Endodermal cell (in vitro differentiated cells): ENCODE measurements at regions not wholly inside any gene's neighbourhood (a gene's known extent, or its start where the extent isn't known, plus 50 kb on each side); places are given as distances from the start of the nearest gene placed in this dataset.

Source experiments
- DNase-seq: peaks from one replicate; pipeline ENCODE4 v3.0.0-alpha.2; 2017
- H3K27ac ChIP-seq: 2 replicates; pipeline ENCODE4 v1.5.1; 2013; ENCODE audit warnings: mild to moderate bottlenecking, low read depth, low read length, moderate library complexity
- H3K27me3 ChIP-seq: 2 replicates; pipeline ENCODE4 v1.6.1; 2013; ENCODE audit warnings: mild to moderate bottlenecking, low read length, moderate library complexity; ENCODE audit not compliant: insufficient read depth, control insufficient read depth, poor library complexity, severe bottlenecking
- H3K36me3 ChIP-seq: 2 replicates; pipeline ENCODE4 v1.7.0; 2013; ENCODE audit warnings: mild to moderate bottlenecking, low read length, moderate library complexity; ENCODE audit not compliant: control insufficient read depth, insufficient read depth
- H3K4me1 ChIP-seq: one replicate; pipeline ENCODE4 v1.7.0; 2013; ENCODE audit warnings: low read length; ENCODE audit not compliant: control insufficient read depth, insufficient read depth
- H3K4me3 ChIP-seq: 2 replicates; pipeline ENCODE4 v1.5.1; 2013; ENCODE audit warnings: mild to moderate bottlenecking, low read length, moderate library complexity
- H3K9ac ChIP-seq: 2 replicates; pipeline ENCODE4 v1.6.1; 2013; ENCODE audit warnings: mild to moderate bottlenecking, low read length, moderate library complexity; ENCODE audit not compliant: poor library complexity, severe bottlenecking; ENCODE audit errors: extremely low read depth
- H3K9me3 ChIP-seq: 2 replicates; pipeline ENCODE4 v1.6.1; 2013; ENCODE audit warnings: mild to moderate bottlenecking, low read length, moderate library complexity; ENCODE audit not compliant: control insufficient read depth
- H3K27ac Mint-ChIP-seq: 2 replicates; pipeline ENCODE4 v1.8.0; 2020; ENCODE audit warnings: mixed read lengths
- H3K27me3 Mint-ChIP-seq: 2 replicates; pipeline ENCODE4 v1.8.0; 2021; ENCODE audit warnings: mild to moderate bottlenecking, mixed read lengths; ENCODE audit not compliant: insufficient read depth
- H3K36me3 Mint-ChIP-seq: 2 replicates; pipeline ENCODE4 v1.8.0; 2020; ENCODE audit warnings: low read depth, mixed read lengths
- H3K4me1 Mint-ChIP-seq: 2 replicates; pipeline ENCODE4 v1.8.0; 2020; ENCODE audit warnings: mixed read lengths
- H3K4me3 Mint-ChIP-seq: 2 replicates; pipeline ENCODE4 v1.8.0; 2020; ENCODE audit warnings: mild to moderate bottlenecking, moderate library complexity, mixed read lengths
- H3K9me3 Mint-ChIP-seq: 2 replicates; pipeline ENCODE4 v1.8.0; 2020; ENCODE audit warnings: mild to moderate bottlenecking, mixed read lengths
- WGBS, 2 experiments: methylation state at CpG; one replicate each; pipeline versions ENCODE4 v1.1.5 to v1.1.7; 2013; ENCODE audit warnings: missing lambda C conversion rate in 2 of 2, mixed read lengths in 1 of 2; ENCODE audit not compliant: insufficient coverage in 1 of 2, insufficient read length in 1 of 2; 5-methylcytosine and 5-hydroxymethylcytosine counted together
- TF ChIP-seq, protein P1 (sequence below): fragments of 200-600 bp; sonication (generic); conservative IDR thresholded peaks from 2 replicates; pipeline ENCODE4 v1.5.0; 2021; ENCODE audit warnings: antibody characterized with exemption, mild to moderate bottlenecking

DNA sequence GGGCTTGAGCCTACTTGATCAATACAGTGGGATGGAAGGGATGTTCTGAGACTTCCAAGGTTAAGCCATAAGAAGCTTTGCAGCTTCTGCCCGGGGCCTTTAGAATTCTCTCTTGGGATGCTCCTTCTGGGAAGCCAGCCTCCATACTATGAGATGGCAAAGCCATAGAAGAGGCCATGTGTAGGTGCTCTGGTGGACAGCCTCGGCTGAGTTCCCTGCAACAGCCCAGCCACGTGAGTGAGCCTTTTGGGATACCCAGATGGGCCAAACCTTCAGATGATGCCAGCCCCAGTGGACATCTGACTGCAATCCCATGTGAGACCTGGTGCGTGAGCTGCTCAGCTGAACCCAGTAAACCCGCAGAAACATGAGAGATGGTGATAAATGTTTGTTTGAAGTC is 370.6 kb downstream of the RPS24 start:
- WGBS, 2 experiments, result 97 to 100% methylated on average over 5 of the region's 5 CpGs
- H3K27ac ChIP-seq, result no peak overlapping the region
- Mint-ChIP-seq H3K4me1 (peaks cover 25% of the 10 kb centered on the region), H3K27me3 (peaks cover 23% of the 10 kb centered on the region), H3K27ac (no peak overlapping the region), H3K4me3 (no peak overlapping the region), H3K36me3 (no peaks in the 10 kb centered on the region), H3K9me3 (no peaks in the 10 kb centered on the region)
- TF ChIP-seq, protein P1, sequence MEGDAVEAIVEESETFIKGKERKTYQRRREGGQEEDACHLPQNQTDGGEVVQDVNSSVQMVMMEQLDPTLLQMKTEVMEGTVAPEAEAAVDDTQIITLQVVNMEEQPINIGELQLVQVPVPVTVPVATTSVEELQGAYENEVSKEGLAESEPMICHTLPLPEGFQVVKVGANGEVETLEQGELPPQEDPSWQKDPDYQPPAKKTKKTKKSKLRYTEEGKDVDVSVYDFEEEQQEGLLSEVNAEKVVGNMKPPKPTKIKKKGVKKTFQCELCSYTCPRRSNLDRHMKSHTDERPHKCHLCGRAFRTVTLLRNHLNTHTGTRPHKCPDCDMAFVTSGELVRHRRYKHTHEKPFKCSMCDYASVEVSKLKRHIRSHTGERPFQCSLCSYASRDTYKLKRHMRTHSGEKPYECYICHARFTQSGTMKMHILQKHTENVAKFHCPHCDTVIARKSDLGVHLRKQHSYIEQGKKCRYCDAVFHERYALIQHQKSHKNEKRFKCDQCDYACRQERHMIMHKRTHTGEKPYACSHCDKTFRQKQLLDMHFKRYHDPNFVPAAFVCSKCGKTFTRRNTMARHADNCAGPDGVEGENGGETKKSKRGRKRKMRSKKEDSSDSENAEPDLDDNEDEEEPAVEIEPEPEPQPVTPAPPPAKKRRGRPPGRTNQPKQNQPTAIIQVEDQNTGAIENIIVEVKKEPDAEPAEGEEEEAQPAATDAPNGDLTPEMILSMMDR, result no peak
- DNase-seq, result peak; percentile 18
- peaks cover 9% of the 10 kb centered on the region for H3K27me3 ChIP-seq
- H3K4me3 ChIP-seq, result no peak overlapping the region
- H3K4me1 ChIP-seq, result peaks cover 6% of the 10 kb centered on the region
- H3K9me3 ChIP-seq, result no peaks in the 10 kb centered on the region
- H3K36me3 ChIP-seq, result no peaks in the 10 kb centered on the region
- H3K9ac ChIP-seq, result no peak overlapping the region

DNA sequence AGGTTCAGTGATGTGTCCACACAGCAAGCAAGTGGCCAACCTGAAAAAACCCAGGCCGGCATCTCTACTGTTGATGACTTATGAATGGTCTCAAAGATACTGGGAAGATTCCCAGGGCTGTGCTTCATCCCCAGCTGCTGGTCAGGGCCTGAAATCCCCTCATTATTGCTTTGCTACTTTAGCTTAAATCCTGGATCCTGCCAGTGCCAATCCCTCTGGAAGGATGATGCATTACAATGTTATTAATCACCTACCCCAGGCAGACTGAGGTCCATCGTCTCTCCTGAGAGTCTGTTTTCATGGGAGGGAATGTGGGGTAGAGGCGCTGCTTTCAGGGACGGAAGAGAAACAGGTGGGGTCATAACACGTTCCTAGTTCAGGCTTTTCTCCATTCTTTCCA is 371.6 kb downstream of the RPS24 start:
- Mint-ChIP-seq H3K9me3 (no peaks in the 10 kb centered on the region), H3K4me1 (peaks cover 25% of the 10 kb centered on the region), H3K4me3 (no peak overlapping the region), H3K27ac (no peak overlapping the region), H3K36me3 (no peaks in the 10 kb centered on the region), H3K27me3 (peaks cover 23% of the 10 kb centered on the region)
- no peak overlapping the region for H3K27ac ChIP-seq
- H3K36me3 ChIP-seq, result no peaks in the 10 kb centered on the region
- 93 to 100% methylated on average over 3 to 5 of the region's 5 CpGs for WGBS, 2 experiments
- no peak overlapping the region for H3K9ac ChIP-seq
- H3K27me3 ChIP-seq, result peaks cover 9% of the 10 kb centered on the region
- TF ChIP-seq, protein P1, result no peak
- peak; percentile 17 for DNase-seq
- H3K4me3 ChIP-seq, result no peak overlapping the region
- H3K4me1 ChIP-seq, result peaks cover 6% of the 10 kb centered on the region
- H3K9me3 ChIP-seq, result no peaks in the 10 kb centered on the region

DNA sequence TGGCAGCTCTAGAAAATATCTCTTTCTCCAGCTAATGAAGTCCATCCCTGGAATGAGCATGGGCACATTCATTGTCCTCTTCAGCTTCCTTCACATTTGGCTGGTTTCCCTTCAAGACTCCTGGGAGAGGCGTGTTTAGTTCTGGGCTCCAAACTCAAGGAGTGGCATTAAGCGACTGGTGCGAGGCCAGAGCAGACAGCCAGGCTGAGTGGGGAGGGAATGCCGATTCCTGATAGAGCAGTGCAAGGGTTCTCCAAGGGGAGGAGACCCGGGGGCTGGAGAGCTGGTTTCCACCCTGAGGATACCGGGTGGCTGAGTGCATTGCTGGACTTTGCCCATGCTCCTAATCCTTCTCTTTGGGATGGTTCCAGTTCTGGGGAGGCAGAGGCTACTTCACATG is 372.1 kb downstream of the RPS24 start:
- no peak overlapping the region for H3K9ac ChIP-seq
- WGBS, 2 experiments, result 96 to 100% methylated on average over 1 to 6 of the region's 6 CpGs
- Mint-ChIP-seq H3K4me3 (no peak overlapping the region), H3K36me3 (no peaks in the 10 kb centered on the region), H3K9me3 (no peaks in the 10 kb centered on the region), H3K27me3 (peaks cover 23% of the 10 kb centered on the region), H3K4me1 (peaks cover 25% of the 10 kb centered on the region), H3K27ac (no peak overlapping the region)
- DNase-seq, result peak; percentile 28
- no peak overlapping the region for H3K27ac ChIP-seq
- TF ChIP-seq, protein P1, result no peak
- no peaks in the 10 kb centered on the region for H3K36me3 ChIP-seq
- H3K9me3 ChIP-seq, result no peaks in the 10 kb centered on the region
- no peak overlapping the region for H3K4me3 ChIP-seq
- peaks cover 6% of the 10 kb centered on the region for H3K4me1 ChIP-seq
- H3K27me3 ChIP-seq, result peaks cover 9% of the 10 kb centered on the region
